H9 (cell line): ENCODE measurements at regions not wholly inside any gene's neighbourhood (a gene's known extent, or its start where the extent isn't known, plus 50 kb on each side); places are given as distances from the start of the nearest gene placed in this dataset.
A peak's percentile ranks its signal among the peaks of the same experiment; 100 is the strongest.

ENCODE experiments used
- DNase-seq: peaks from one replicate; pipeline ENCODE4 v3.0.0-alpha.2; 2017
- H2AFZ ChIP-seq: one replicate; pipeline ENCODE4 v1.6.1; 2013; ENCODE audit warnings: mild to moderate bottlenecking, low read length, control low read depth, moderate library complexity
- H2AK5ac ChIP-seq: 2 replicates; pipeline ENCODE4 v1.6.1; 2013; ENCODE audit warnings: low read length, control low read depth, mixed read lengths; ENCODE audit not compliant: insufficient read length
- H2BK120ac ChIP-seq: one replicate; pipeline ENCODE4 v1.6.1; 2013; ENCODE audit warnings: low read depth, mild to moderate bottlenecking, low read length, control low read depth, inconsistent platforms; ENCODE audit not compliant: poor library complexity, severe bottlenecking
- H2BK12ac ChIP-seq: 2 replicates; pipeline ENCODE4 v1.6.1; 2013; ENCODE audit warnings: low read length, control low read depth, mixed read lengths, low read depth; ENCODE audit not compliant: insufficient read length
- H2BK15ac ChIP-seq: 2 replicates; pipeline ENCODE4 v1.6.1; 2013; ENCODE audit warnings: low read depth, low read length, control low read depth
- H2BK20ac ChIP-seq: one replicate; pipeline ENCODE4 v1.6.1; 2013; ENCODE audit warnings: low read depth, mild to moderate bottlenecking, low read length, control low read depth, inconsistent platforms; ENCODE audit not compliant: poor library complexity, severe bottlenecking
- H2BK5ac ChIP-seq: 2 replicates; pipeline ENCODE4 v1.6.1; 2013; ENCODE audit warnings: low read length, control low read depth, mixed read lengths; ENCODE audit not compliant: insufficient read length
- H3K14ac ChIP-seq: 2 replicates; pipeline ENCODE4 v1.6.1; 2013; ENCODE audit warnings: low read length, control low read depth; ENCODE audit not compliant: insufficient read depth
- H3K18ac ChIP-seq: 2 replicates; pipeline ENCODE4 v1.6.1; 2013; ENCODE audit warnings: low read depth, mild to moderate bottlenecking, mixed read lengths, low read length, control low read depth; ENCODE audit not compliant: insufficient read length
- H3K23ac ChIP-seq: 2 replicates; pipeline ENCODE4 v1.6.1; 2013; ENCODE audit warnings: low read length, control low read depth, mixed read lengths, low read depth; ENCODE audit not compliant: insufficient read length
- H3K23me2 ChIP-seq: 2 replicates; pipeline ENCODE4 v1.6.1; 2013; ENCODE audit warnings: low read depth, mild to moderate bottlenecking, mixed read lengths, low read length, control low read depth; ENCODE audit not compliant: insufficient read length, poor library complexity, severe bottlenecking
- H3K27ac ChIP-seq: 2 replicates; pipeline ENCODE4 v1.5.1; 2013; ENCODE audit warnings: low read length, control low read depth, mixed read lengths, low read depth; ENCODE audit not compliant: insufficient read length
- H3K27me3 ChIP-seq: 2 replicates; pipeline ENCODE4 v1.6.1; 2013; ENCODE audit warnings: low read length, control low read depth, inconsistent platforms; ENCODE audit not compliant: insufficient read depth
- H3K4ac ChIP-seq: 2 replicates; pipeline ENCODE4 v1.6.1; 2013; ENCODE audit warnings: low read depth, mild to moderate bottlenecking, control low read depth, inconsistent platforms, low read length, moderate library complexity
- H3K4me1 ChIP-seq: 2 replicates; pipeline ENCODE4 v1.6.1; 2013; ENCODE audit warnings: low read length, control low read depth, inconsistent platforms; ENCODE audit not compliant: insufficient read depth
- H3K4me2 ChIP-seq: 2 replicates; pipeline ENCODE4 v1.6.1; 2013; ENCODE audit warnings: low read length, control low read depth, mixed read lengths; ENCODE audit not compliant: insufficient read length, insufficient read depth
- H3K56ac ChIP-seq: 2 replicates; pipeline ENCODE4 v1.6.1; 2013; ENCODE audit warnings: low read depth, mild to moderate bottlenecking, mixed read lengths, low read length, control low read depth; ENCODE audit not compliant: insufficient read length
- H3K79me1 ChIP-seq: 2 replicates; pipeline ENCODE4 v1.6.1; 2013; ENCODE audit warnings: low read depth, mild to moderate bottlenecking, moderate library complexity, low read length, control low read depth, inconsistent platforms; ENCODE audit not compliant: insufficient read depth, poor library complexity, severe bottlenecking
- H3K79me2 ChIP-seq: 2 replicates; pipeline ENCODE4 v1.6.1; 2013; ENCODE audit warnings: low read length, control low read depth, inconsistent platforms; ENCODE audit not compliant: insufficient read depth
- H3K9ac ChIP-seq: 2 replicates; pipeline ENCODE4 v1.6.1; 2013; ENCODE audit warnings: low read length, control low read depth, mixed read lengths; ENCODE audit not compliant: insufficient read length; ENCODE audit errors: extremely low read depth
- H3K9me3 ChIP-seq: one replicate; pipeline ENCODE4 v1.6.1; 2013; ENCODE audit warnings: low read depth, low read length, inconsistent platforms; ENCODE audit not compliant: control insufficient read depth
- H3T11ph ChIP-seq: one replicate; pipeline ENCODE4 v1.6.1; 2013; ENCODE audit warnings: mild to moderate bottlenecking, low read length, control low read depth, inconsistent platforms
- H4K20me1 ChIP-seq: one replicate; pipeline ENCODE4 v1.6.1; 2013; ENCODE audit not compliant: control insufficient read depth, insufficient read length, insufficient read depth
- H4K5ac ChIP-seq: 2 replicates; pipeline ENCODE4 v1.6.1; 2013; ENCODE audit warnings: low read depth, mild to moderate bottlenecking, mixed read lengths, low read length, control low read depth; ENCODE audit not compliant: insufficient read length
- H4K8ac ChIP-seq: replicated peaks from 2 replicates; pipeline ENCODE4 v1.6.1; 2013; ENCODE audit warnings: low read length, control low read depth, mixed read lengths, low read depth; ENCODE audit not compliant: insufficient read length
- H4K91ac ChIP-seq: 2 replicates; pipeline ENCODE4 v1.6.1; 2013; ENCODE audit warnings: low read depth, mild to moderate bottlenecking, moderate library complexity, mixed read lengths, low read length, control low read depth; ENCODE audit not compliant: insufficient read length
- H3K27ac Mint-ChIP-seq, 3 experiments: 2 replicates in 2 of 3; 3 replicates in 1 of 3; pipeline ENCODE4 v1.8.0; 2020 to 2021; ENCODE audit warnings: mixed read lengths in 3 of 3, mild to moderate bottlenecking in 1 of 3, moderate library complexity in 1 of 3
- H3K27me3 Mint-ChIP-seq: 2 replicates; pipeline ENCODE4 v1.8.0; 2021; ENCODE audit warnings: low read depth, mild to moderate bottlenecking, moderate library complexity, mixed read lengths
- H3K36me3 Mint-ChIP-seq, 3 experiments: 2 replicates in 2 of 3; 3 replicates in 1 of 3; pipeline ENCODE4 v1.8.0; 2020 to 2021; ENCODE audit warnings: low read depth in 3 of 3, mixed read lengths in 3 of 3; ENCODE audit not compliant: insufficient read depth in 1 of 3
- H3K4me1 Mint-ChIP-seq, 2 experiments: 2 replicates each; pipeline ENCODE4 v1.8.0; 2020; ENCODE audit warnings: mixed read lengths in 2 of 2
- H3K4me3 Mint-ChIP-seq, 2 experiments: 2 replicates in 1 of 2; 3 replicates in 1 of 2; pipeline ENCODE4 v1.8.0; 2020 to 2021; ENCODE audit warnings: mild to moderate bottlenecking in 2 of 2, mixed read lengths in 2 of 2, moderate library complexity in 1 of 2
- H3K9me3 Mint-ChIP-seq, 2 experiments: 2 replicates in 1 of 2; 3 replicates in 1 of 2; pipeline ENCODE4 v1.8.0; 2020; ENCODE audit warnings: mild to moderate bottlenecking in 2 of 2, mixed read lengths in 2 of 2, moderate library complexity in 1 of 2
- WGBS: extraction: QIAGEN DNeasy Blood & Tissue Kit; methylation state at CpG from one replicate; pipeline ENCODE4 v1.1.7; 2013; ENCODE audit warnings: missing lambda C conversion rate, low lambda C conversion rate, mixed read lengths; ENCODE audit not compliant: insufficient read length; ENCODE audit errors: extremely low coverage; 5-methylcytosine and 5-hydroxymethylcytosine counted together
- TF ChIP-seq, protein P1 (sequence below): fragments of 200-600 bp; sonication (generic); conservative IDR thresholded peaks from 3 replicates; pipeline ENCODE4 v1.8.0; 2021; ENCODE audit warnings: antibody characterized with exemption, mild to moderate bottlenecking

GRCh38 chr16:7086822-7087616 lies 245.6 kb upstream of the RBFOX1 start:
- DNase-seq: peak; percentile 88
- Mint-ChIP-seq H3K36me3 (no peaks in the 10 kb centered on the region), H3K27me3 (peaks cover 21% of the 10 kb centered on the region), H3K4me3 (no peak overlapping the region), H3K4me1 (peaks cover 16 to 46% of the 10 kb centered on the region in 2 experiments), H3K9me3 (no peaks in the 10 kb centered on the region), H3K27ac (peak overlapping the region in 2 of 3 experiments; percentile 31 to 54; a peak in 1 of 7 replicates)
- Histone ChIP-seq H2BK20ac (no peak overlapping the region), H4K8ac (no peak overlapping the region), H3K9me3 (no peaks in the 10 kb centered on the region), H3K23me2 (no peaks in the 10 kb centered on the region), H3K27ac (no peak overlapping the region), H3K23ac (no peak overlapping the region), H3K79me2 (no peaks in the 10 kb centered on the region), H4K5ac (no peak overlapping the region), H3K4ac (no peak overlapping the region), H3K4me2 (no peak overlapping the region), H2BK15ac (no peak overlapping the region), H3K79me1 (no peaks in the 10 kb centered on the region), H4K91ac (no peak overlapping the region), H3K9ac (no peak overlapping the region), H3K14ac (no peak overlapping the region), H3K27me3 (no peaks in the 10 kb centered on the region), H2BK120ac (no peak overlapping the region), H4K20me1 (no peaks in the 10 kb centered on the region), H3T11ph (no peak overlapping the region), H3K18ac (no peak overlapping the region), H2AFZ (no peak overlapping the region), H3K56ac (no peak overlapping the region), H2BK12ac (no peak overlapping the region), H3K4me1 (no peaks in the 10 kb centered on the region; the same call in 1 of the 2 replicates), H2BK5ac (no peak overlapping the region), H2AK5ac (no peak overlapping the region)
- no CpG with 5 or more reads among the region's 21 CpGs for WGBS
- TF ChIP-seq, protein P1, sequence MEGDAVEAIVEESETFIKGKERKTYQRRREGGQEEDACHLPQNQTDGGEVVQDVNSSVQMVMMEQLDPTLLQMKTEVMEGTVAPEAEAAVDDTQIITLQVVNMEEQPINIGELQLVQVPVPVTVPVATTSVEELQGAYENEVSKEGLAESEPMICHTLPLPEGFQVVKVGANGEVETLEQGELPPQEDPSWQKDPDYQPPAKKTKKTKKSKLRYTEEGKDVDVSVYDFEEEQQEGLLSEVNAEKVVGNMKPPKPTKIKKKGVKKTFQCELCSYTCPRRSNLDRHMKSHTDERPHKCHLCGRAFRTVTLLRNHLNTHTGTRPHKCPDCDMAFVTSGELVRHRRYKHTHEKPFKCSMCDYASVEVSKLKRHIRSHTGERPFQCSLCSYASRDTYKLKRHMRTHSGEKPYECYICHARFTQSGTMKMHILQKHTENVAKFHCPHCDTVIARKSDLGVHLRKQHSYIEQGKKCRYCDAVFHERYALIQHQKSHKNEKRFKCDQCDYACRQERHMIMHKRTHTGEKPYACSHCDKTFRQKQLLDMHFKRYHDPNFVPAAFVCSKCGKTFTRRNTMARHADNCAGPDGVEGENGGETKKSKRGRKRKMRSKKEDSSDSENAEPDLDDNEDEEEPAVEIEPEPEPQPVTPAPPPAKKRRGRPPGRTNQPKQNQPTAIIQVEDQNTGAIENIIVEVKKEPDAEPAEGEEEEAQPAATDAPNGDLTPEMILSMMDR: peak; percentile 73
